GM21723 (cell line): ENCODE measurements at regions not wholly inside any gene's neighbourhood (a gene's known extent, or its start where the extent isn't known, plus 50 kb on each side); places are given as distances from the start of the nearest gene placed in this dataset.

ENCODE experiments used
- ATAC-seq: cut with Tn5 transposase; IDR thresholded peaks from one replicate; pipeline ENCODE4 v1.9.1; 2021; ENCODE audit warnings: mild to moderate bottlenecking, moderate library complexity; ENCODE audit not compliant: unreplicated experiment

DNA sequence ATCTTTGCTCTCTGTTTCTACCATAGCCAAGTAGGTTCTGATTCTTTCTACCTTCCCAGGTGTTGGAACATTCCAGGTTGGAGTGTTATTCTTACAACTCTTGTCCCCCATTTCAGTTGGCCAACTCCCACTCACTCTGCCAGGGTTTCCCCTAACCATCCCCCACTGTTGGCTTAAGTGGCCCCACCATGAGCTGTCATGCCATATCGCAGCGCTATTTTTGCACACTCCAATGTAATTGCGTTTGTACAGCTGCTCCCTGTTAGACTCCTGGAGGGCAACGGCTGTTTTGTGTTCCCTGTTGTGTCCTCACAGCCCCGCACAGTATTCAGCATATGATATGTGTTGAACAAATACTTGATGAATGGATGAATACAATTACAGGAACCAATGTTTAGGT, 117.7 kb upstream of the ETS2 start:
- ATAC-seq: no peak

DNA sequence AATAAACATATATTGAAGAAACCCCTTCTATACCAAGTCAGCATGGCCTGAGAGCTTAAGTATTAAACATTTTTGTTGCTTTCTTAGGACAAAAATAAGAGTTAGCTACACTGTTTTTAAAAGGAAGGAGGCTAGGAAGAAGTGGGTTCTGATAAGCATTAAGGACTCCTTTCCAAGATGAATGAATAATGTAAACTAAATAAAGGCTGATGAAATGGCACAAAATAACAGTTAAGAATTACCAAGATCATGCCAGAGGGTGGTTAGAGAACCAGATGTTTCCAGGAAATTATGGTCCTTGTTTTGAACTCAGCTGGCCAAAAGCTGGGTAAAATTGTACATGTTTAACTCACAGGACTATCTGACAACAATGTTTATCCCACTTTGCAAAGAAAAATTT, 114.1 kb upstream of the ETS2 start:
- no peak for ATAC-seq

DNA sequence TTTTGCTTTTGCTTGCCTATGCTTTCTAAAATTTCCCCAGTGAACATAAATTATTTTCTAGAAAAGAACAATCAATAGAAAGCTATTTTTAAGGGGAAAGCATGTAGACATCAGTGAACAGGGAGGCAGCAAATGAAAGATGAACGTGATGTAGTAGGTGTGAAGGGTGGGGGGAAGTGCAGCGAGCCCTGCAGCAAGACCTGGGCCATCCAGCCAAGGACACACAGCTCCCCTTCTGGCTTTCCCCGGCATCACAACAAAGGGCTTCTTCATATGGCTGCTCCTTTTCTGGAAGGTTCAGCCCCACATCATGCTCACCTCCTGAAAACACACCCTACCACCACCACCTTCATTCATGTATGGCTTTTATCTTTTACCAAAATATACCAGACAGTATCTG, 109.2 kb upstream of the ETS2 start:
- no peak for ATAC-seq

DNA sequence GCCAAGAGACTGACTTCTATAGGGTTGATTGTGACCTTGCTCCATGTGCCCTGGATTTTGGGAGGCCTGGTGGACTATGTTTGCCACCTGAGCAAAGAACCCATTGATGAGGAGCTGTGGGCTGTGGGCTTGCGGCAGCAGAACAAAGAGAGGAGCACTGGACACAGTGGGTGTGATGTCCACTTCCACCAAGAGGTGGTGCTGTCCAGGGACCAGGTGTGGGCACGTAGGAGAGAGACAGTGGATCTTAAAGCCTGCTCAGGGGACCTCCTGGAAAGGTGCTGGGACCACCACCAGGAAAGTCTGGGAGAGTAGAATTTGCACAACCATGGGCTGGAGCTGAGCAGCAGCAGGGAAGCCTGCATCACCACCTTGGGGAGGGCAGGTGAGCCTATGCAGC, 106.7 kb upstream of the ETS2 start:
- ATAC-seq: no peak

DNA sequence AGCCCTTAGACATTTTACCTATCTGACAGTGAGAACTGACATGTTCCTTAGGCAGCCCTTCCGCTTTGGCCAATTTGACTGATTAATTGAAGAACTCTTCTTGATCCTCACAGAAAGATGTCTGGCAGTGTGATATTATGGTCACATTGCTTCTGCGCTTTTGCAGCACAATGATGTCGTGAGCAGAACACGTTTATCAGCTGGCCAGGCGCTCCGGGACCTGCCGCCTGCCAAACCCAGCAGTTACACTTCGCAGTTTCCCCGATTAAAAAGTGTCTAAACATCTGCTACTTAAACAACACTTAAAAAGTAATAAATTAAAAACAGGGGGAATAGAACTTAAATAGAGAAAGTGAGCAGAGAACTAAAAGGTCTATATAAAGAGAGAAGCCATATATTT, 103.5 kb upstream of the ETS2 start:
- no peak for ATAC-seq

DNA sequence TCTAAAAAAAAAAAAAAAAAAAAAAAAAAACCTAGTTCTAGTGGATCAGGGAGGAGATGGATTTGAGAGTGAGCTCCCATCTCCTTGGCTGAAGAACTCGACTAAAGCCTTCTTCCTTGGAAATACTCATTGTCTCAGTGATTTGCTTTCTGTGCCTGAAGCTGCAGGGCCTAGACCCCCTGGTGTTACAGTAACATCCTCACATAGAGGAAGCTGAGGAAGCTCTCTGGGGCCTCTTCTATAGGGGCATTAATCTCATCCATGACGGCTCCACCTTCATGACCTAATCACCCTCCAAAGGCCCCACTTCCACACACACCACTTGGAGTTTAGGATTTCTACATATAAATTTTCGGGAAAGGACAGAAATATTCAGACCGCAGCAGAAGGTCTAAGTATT, 95.9 kb upstream of the ETS2 start:
- ATAC-seq: no peak

DNA sequence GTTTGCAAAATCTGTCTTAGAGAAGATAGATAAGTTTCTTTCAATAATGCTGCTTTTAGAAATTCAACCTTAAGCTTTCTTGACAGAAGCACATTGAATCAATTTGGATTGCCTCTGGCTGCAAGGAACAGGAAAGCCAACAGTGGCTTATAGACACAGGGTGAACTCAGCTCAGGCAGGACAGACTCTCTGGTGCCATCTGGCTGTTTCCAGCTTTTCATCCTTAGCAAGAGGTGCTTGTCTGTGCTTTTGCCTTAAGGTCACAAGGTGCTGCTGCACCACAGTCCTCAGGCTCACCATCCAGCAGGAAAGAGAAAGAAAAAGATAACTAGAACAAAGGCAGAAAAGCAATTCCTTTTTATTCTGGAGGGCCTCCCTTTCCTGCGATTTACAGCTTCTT, 93.7 kb upstream of the ETS2 start:
- no peak for ATAC-seq

DNA sequence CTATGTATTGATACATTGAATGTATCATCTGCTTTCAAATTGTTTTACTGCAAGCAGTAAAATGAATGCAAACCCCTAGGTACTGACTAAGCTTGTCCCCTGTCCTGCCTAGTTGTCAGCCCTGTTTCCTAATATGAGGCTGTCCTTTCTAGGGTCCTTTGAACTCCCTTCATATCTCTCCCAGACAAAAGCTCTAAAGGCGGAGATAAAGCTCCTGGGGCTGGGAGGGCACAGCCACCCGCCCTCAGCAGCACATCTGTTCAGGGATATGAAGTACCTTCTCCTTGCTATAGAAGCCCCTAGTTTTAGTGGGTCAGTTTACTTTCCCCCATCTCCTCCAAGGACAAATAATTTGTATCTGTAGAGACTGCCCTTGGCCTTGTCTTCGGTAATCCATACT, 93.1 kb upstream of the ETS2 start:
- ATAC-seq: no peak

DNA sequence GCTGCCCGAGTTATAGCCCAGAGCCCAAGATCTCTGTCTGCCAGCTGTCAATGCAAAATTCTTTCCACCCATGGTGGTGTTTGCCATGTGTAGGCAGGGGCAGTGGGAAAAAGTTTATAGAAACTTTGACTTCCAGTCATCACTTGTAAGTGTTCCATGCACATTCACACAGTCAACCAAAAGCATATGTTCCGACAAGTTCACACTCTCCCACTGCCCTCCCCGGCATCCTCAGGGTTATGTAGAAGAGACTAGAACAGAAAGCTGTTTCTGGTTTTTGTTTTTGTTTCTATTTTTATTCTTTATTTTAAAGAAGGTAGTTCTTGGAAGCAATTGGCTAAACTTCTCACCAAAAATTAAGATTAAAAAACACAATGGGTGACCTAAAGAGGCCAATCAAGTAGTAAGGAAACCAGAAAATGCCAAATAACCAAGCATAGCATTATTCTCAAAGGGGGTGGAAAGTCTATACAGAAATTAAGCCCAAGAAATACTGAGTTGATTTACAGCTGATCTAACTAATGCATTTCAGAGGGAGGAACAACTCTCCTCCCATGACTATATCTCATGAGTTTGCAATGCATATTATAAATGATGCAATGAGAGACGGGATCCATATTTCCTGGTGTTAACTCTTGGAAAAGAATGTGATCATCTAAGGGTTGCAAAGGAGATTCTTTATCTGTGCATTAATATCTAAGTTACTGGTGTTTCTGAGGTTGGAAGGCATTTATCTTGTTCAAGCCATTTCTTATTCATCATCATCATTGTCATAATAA, 91.5 kb upstream of the ETS2 start:
- no peak for ATAC-seq

DNA sequence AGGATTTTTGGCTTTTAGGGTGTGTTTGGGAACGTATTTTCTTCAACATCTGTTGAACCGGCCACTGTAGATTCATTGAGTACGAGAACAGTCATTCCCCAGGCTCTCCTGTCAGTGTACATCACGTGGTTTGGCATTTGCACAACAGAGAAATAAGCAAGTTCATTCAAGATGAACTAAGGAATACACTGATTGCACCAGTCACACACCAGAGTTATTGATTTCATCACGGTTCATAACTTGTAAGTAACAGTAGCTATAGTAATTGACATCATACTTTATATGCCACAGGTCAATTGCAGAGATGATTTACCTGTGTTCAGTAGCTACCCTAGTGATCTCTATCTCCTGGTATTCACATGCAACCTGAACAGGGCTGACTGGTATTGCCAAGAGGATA, 90.7 kb upstream of the ETS2 start:
- no peak for ATAC-seq

DNA sequence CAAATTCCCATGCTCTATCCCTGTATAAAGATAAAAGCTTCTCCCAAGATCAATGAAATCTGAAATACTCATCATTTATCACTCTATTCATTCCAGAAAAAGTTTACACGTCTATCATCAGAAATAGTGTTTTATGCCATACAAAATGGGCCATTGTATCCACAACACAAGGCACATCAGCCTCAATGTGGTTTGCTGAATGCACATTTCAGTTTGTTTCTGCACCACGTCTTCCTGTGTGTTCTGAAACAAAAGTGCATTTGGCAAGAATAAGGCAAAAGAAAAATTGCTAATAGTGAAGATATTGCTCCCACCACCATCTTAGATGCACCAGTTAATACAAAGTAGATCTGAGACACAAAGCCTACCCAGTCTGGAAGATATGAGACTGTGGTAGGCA, 89.6 kb upstream of the ETS2 start:
- no peak for ATAC-seq

DNA sequence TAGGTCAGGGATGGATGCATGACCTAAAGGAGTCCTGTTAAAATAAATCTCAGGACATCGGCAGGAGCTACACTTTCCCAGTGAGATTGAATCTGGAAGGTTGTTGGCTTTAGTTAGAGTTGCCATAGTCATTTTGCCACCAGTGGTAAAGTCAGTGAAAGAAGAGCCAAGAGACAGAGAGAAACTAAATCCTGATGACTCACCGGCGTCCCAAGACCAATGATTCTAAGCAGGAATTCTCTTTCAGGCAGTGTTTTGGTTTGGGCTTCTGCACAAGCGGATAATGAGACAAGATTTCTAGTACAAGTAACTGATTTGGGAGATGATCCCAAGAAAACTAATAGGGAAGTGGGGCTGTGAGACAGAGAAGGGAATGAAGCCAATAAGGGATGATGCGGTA, 88.8 kb upstream of the ETS2 start:
- ATAC-seq: no peak

DNA sequence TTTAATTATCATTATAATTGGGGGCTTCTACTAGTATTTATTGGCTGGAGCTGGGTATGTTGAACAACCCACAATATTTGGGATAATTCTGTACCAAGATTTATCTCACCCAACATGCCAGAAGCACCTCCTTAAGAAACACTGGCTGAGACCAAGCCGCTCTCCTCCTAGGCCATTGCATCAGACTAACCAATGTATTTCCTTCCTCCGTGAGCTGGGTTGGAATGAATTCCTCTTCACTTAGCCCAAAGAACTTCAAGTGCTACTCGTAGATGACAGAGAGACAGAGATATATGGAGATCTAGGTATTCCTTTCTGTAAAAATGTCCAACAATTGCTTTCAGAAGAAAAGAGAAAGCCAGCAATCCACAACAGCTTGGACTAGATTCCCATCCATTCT, 87.2 kb upstream of the ETS2 start:
- ATAC-seq: no peak

DNA sequence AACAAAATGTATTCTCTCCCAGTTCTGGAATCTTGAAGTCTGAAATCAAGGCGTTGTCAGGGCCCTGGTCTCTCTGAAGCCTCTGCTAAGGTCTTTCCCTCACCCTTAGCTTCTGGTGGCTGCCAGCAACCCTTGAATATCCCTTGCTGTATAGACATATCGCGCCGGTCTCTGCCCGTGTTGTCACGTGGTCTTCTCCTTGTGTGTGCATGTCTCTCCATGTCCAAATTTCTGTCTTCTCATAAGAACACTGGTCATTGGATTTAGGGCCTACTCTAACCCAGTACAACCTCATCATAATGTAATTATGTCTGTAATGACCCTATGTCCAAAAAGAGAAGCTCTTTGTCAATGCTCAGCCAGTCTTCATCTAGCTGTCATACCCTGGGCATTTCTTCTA, 85.7 kb upstream of the ETS2 start:
- ATAC-seq: no peak

DNA sequence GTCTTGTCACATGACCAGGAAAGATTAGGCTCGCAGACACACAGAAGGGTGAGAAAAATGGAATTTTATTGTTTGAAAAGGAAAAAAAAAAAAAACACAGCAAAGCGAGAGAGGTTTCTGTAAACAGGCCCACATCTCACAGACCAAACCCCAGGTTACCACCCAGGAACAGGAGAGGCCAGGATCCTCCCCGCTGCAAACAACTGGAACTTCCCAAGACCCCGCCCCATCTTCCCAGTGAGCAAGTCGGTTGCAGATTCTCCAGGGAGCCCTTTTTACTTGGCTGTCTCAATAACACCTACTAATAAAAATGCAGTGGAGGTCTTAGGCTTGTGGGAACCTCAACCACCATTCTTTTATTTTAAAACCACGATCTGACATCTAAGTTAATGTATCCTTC, 84.7 kb upstream of the ETS2 start:
- no peak for ATAC-seq

DNA sequence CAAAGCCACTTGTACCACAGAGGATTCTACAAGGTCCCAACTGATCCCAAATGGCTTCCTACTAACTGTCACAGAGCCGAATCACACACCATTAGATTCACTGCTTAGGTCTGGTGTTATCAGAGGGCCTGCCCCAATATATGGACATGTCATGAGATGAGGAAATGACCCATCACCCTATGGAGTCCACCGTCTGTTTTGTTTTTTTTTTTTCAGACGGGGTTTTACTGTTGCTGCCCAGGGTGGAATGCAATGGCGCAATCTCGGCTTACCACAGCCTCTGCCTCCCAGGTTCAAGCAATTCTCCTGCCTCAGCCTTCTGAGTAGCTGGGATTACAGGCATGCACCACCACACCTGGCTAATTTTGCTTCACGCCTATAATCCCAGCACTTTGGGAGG, 83.8 kb upstream of the ETS2 start:
- no peak for ATAC-seq

DNA sequence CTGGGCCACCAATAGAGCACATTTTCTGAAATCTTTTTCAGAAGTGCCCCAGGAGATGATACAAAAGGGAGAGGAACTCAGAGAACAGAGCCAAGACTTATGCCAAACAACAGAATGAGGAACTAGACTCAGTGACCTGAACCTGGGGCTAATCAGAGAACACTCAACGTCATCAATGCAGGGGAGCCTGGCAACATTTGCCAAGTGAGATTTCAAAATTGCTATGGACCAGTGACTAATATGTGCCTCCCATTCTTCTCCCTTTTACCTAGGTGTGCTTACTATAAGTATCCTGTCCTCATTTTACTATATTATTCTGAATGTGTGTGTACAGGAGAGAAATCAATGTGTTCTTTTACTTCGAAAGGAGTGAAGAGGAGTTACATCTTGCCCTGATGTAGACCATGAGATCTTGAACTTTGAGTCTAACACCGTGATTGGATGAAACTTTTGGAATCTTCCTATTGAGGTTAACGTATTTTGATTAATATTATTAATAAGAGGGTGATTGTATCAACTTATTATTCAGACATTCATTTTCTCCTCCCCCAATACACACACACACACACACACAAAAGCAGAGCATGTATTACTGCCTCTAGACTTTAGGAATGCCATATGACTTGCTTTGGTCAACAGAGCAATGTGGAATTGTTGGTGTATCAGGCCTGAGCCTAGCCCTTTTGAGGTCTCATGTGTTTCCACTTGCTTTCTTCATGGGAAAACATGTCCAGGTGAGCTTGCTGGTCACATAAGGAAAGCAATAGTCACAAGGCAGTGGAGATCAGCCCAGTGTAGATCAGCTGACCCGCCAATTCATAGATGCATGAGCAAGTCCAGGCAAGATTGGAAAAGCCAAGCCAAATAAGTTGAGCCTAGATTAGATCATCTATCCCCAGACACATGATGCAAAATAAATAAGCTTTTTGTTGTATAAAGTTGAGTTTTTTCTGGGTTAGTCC, 80.3 kb upstream of the ETS2 start:
- ATAC-seq: no peak

DNA sequence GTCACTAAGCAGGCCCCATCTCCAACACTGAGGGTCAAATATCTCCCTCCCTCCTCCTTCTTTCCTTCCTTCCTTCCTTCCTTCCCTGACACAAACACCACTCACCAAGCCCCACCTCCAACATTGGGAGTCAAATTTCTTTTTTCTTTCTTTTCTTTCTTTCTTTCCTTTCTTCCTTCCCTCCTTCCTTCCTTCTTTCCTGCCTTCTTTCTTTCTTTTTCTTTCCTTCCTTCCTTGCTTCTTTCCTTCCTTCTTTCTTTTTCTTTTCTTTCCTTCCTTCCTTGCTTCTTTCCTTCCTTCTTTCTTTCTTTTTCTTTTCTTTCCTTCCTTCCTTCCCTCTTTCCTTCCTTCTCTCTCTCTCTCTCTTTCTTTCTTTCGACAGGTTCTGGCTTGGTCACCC, 79.2 kb upstream of the ETS2 start:
- no peak for ATAC-seq

DNA sequence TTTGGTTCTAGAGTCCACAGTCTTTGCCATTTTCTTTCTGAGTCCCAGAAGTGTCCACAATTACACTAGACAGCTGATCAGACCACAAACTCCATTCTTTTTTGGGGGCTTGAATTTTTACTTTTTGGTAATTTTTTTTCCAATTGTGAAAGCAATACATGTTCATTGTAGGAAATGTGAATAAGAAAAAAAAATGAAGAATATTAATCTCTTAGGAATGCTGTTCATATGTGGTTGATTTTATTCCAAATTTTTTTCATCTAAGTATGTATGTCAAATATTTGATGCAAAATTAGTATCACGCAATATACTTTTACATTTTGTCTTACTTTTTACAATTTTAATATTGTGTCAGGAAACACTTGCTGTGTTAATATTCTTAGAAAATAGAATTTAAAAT, 76.4 kb upstream of the ETS2 start:
- ATAC-seq: no peak

DNA sequence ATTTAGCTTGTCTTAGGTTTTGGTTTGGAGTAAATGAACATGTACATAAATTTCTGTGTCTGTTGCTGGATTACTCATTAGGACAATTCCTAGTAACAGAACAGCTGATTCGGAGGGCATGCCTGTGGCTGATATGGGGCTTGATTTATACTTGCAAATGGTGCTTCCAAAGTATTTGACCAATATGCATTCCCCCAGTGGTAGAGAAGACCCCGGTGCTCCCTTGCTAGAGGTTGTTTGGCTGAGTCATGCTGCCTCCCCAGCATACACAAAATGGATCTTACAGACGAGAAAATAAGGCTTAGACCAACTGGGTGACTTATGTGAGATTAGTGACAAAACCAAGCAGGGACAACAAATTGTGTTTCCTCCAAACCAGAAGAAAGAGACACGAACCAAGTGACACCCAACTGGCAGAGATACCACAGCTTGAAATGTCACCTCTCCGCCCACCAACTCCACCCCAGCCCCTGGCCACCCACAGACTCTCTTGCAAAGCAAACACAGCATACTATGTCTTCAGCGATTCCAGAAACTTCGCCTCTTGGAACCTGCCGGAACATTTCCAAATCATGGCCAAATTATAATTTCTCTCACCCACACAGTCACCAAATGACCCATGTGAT, 75.9 kb upstream of the ETS2 start:
- ATAC-seq: no peak

DNA sequence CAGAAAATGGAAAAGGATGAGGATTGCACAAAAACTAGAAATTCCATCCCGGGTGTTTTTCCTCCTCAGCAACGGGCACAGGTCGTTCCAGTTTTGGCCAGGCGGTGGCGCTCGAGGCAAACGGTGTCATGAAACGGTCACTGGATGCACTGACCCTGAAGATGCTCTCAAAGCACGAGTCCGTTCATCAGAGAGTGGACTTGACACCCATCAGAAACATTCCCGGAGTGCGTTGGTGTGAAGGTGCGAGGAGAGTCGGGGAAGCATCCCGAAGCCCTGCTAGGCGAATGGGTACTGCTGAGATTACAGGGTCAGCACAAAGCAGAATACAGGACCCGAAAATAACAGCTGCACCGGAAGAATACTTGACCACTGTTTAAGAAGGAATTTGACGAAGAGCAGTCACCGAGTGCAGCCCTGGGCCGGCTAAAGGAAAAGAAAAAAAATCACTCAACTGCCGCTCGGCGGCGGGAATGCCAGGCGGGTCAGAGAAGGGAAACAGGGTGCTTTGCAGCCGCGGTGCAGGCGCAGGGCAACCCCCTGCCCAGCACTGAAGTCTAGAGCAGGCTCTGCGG, 71.7 kb upstream of the ETS2 start:
- peak; percentile 59 for ATAC-seq
